GM12878 (cell line): ENCODE measurements at regions not wholly inside any gene's neighbourhood (a gene's known extent, or its start where the extent isn't known, plus 50 kb on each side); places are given as distances from the start of the nearest gene placed in this dataset.

ENCODE experiments used
- ATAC-seq: fragments of 200-7000 bp; cut with Tn5 transposase; 3 replicates; pipeline ENCODE4 v1.9.1; 2020; ENCODE audit warnings: mild to moderate bottlenecking, moderate library complexity
- BruUV-seq: library from RNA; stranded (reverse); fragments of 400-500 nt; replicated peaks from 2 replicates; lab custom pipeline; 2021; lab: Mats Ljungman, UMichigan
- CTCF ChIA-PET: fragments of 300-600 bp; sonication (Branson Sonifier 250); formaldehyde crosslinking; extraction: SDS; loops from one replicate; lab custom pipeline; 2021; ENCODE audit warnings: inconsistent platforms; lab: Yijun Ruan, JAX
- POLR2A ChIA-PET: fragments of 350-600 bp; formaldehyde crosslinking; extraction: SDS; loops from one replicate; lab custom pipeline; 2021; ENCODE audit warnings: inconsistent platforms; lab: Charles Lee
- RAD21 ChIA-PET: fragments of 300-600 bp; sonication (Branson Sonifier 250); formaldehyde crosslinking; loops from one replicate; lab custom pipeline; 2023; ENCODE audit warnings: antibody characterized with exemption; ENCODE audit not compliant: unreplicated experiment; lab: Charles Lee
- SMC1A ChIA-PET: fragments of 300-600 bp; sonication (Branson Sonifier 250); formaldehyde crosslinking; loops from one replicate; lab custom pipeline; 2023; ENCODE audit not compliant: unreplicated experiment, uncharacterized antibody; lab: Charles Lee
- DNase-seq: peaks from one replicate; pipeline ENCODE4 v3.0.0-alpha.2; 2011; ENCODE audit warnings: low read depth, low spot score
- FAIRE-seq: peaks from 3 replicates; lab custom pipeline; 2011; peaks lifted over from hg19 to GRCh38; lab: Jason Lieb, UNC
- H2AFZ ChIP-seq: 2 replicates; pipeline ENCODE4 v1.6.0; 2011; ENCODE audit warnings: low read depth, low read length, control low read depth; ENCODE audit not compliant: control insufficient read depth
- H3K27ac ChIP-seq: 2 replicates; pipeline ENCODE4 v1.5.1; 2011; ENCODE audit warnings: control low read depth; ENCODE audit not compliant: control insufficient read depth, insufficient read depth
- H3K27me3 ChIP-seq, 2 experiments: replicated peaks in 1 of 2; 2 replicates each; pipeline versions ENCODE4 v1.6.0 to v1.6.1; 2011; ENCODE audit warnings: low read length in 1 of 2; ENCODE audit not compliant: control insufficient read depth in 2 of 2, insufficient read depth in 2 of 2
- H3K36me3 ChIP-seq, 2 experiments: 2 replicates each; pipeline ENCODE4 v1.5.1; 2011; ENCODE audit warnings: low read length in 1 of 2; ENCODE audit not compliant: control insufficient read depth in 2 of 2, insufficient read depth in 2 of 2
- H3K4me1 ChIP-seq: 2 replicates; pipeline ENCODE4 v1.6.1; 2011; ENCODE audit warnings: mild to moderate bottlenecking, low read length, moderate library complexity, mixed read lengths; ENCODE audit not compliant: control insufficient read depth, insufficient read depth
- H3K4me2 ChIP-seq: 2 replicates; pipeline ENCODE4 v1.6.0; 2011; ENCODE audit warnings: control low read depth; ENCODE audit not compliant: control insufficient read depth, insufficient read depth
- H3K4me3 ChIP-seq: fragments of 200-600 bp; sonication (generic); 2 replicates; pipeline ENCODE4 v1.5.1; 2016
- H3K79me2 ChIP-seq: 2 replicates; pipeline ENCODE4 v1.6.0; 2011; ENCODE audit warnings: low read length; ENCODE audit not compliant: control insufficient read depth, insufficient read depth
- H3K9ac ChIP-seq: 2 replicates; pipeline ENCODE4 v1.8.0; 2011; ENCODE audit warnings: low read length, control low read depth, mixed read lengths; ENCODE audit not compliant: control insufficient read depth, insufficient read depth
- H3K9me3 ChIP-seq: replicated peaks from 3 replicates; pipeline ENCODE4 v1.5.1; 2011; ENCODE audit warnings: mild to moderate bottlenecking, low read length; ENCODE audit not compliant: control insufficient read depth, insufficient read depth
- H4K20me1 ChIP-seq: 2 replicates; pipeline ENCODE4 v1.6.0; 2011; ENCODE audit not compliant: control insufficient read depth, insufficient read depth
- E4F1 ChIP-seq: fragments of 450-650 bp; IDR thresholded peaks from 2 replicates; pipeline ENCODE4 v1.6.1; 2018; ENCODE audit warnings: borderline replicate concordance, mild to moderate bottlenecking; ENCODE audit not compliant: partially characterized antibody
- KDM1A ChIP-seq: fragments of 200-600 bp; sonication (generic); IDR thresholded peaks from 2 replicates; pipeline ENCODE4 v1.6.1; 2016; ENCODE audit warnings: borderline replicate concordance
- MYC ChIP-seq: IDR thresholded peaks from 2 replicates; pipeline ENCODE4 v1.6.1; 2011; ENCODE audit warnings: mild to moderate bottlenecking, low read length, moderate library complexity, inconsistent platforms; ENCODE audit not compliant: insufficient read depth, insufficient replicate concordance, insufficient read length, severe bottlenecking
- YBX1 ChIP-seq: fragments of 450-650 bp; IDR thresholded peaks from 2 replicates; pipeline ENCODE4 v1.6.1; 2016; ENCODE audit warnings: antibody characterized with exemption
- YY1 ChIP-seq: IDR thresholded peaks from 2 replicates; pipeline ENCODE4 v1.6.1; 2011; ENCODE audit warnings: low read depth, mild to moderate bottlenecking, low read length
- WGBS: methylation state at CpG from one replicate; pipeline ENCODE4 v1.1.6; 2016; ENCODE audit warnings: low lambda C conversion rate; ENCODE audit not compliant: insufficient replicate concordance, insufficient coverage; ENCODE audit errors: missing lambda C conversion rate; 5-methylcytosine and 5-hydroxymethylcytosine counted together
- in situ Hi-C: fragments of 300-500 bp; cut with MboI; formaldehyde crosslinking; loops from 9 replicates; pipeline ENCODE4 v1.14.3; 2018; ENCODE audit warnings: mixed read lengths
- intact Hi-C: fragments of 100-400 bp; cut with micrococcal nuclease; formaldehyde crosslinking; loops from one replicate; pipeline ENCODE4 v1.14.2; 2022; ENCODE audit not compliant: unreplicated experiment

GRCh38 chr5:37951946-37952721 is 112.3 kb upstream of the GDNF start:
- ATAC-seq (no peak), FAIRE-seq (no peak), DNase-seq (no peak)
- Histone ChIP-seq H3K4me2 (no peak overlapping the region), H4K20me1 (no peaks in the 10 kb centered on the region), H3K9me3 (no peaks in the 10 kb centered on the region), H3K27ac (no peak overlapping the region), H2AFZ (no peak overlapping the region), H3K4me3 (no peak overlapping the region), H3K27me3 (no peaks in the 10 kb centered on the region), H3K4me1 (no peaks in the 10 kb centered on the region), H3K9ac (no peak overlapping the region), H3K36me3 (no peaks in the 10 kb centered on the region), H3K79me2 (no peaks in the 10 kb centered on the region)
- TF ChIP-seq E4F1 (no peak), KDM1A (no peak), YBX1 (no peak), MYC (no peak), YY1 (no peak)
- no TSS peak for BruUV-seq
- in situ Hi-C loops, result no loop called here
- RAD21 ChIA-PET, result no interaction called here
- intact Hi-C loops, result no loop called here
- POLR2A ChIA-PET, result no interaction called here
- CTCF ChIA-PET, result interaction anchor here (1.0 kb wide), 1 partner anchor 16 kb away, joined by 3 read pairs; no protein-coding TSS in a partner anchor
- 70% methylated on average over 32 of the region's 32 CpGs for WGBS
- SMC1A ChIA-PET, result no interaction called here
